Left renal cortex interstitium (tissue), 4 donors: ENCODE measurements at regions not wholly inside any gene's neighbourhood (a gene's known extent, or its start where the extent isn't known, plus 50 kb on each side); places are given as distances from the start of the nearest gene placed in this dataset.
"Not testable (repeated sequence)": the region's sequence is repeated elsewhere in the genome, so short reads cannot be mapped to it uniquely, and the experiment has no call there.

Experiments used
- DNase-seq, 4 donors: peaks; one replicate each; pipeline ENCODE4 v3.0.0-alpha.2; 2013; ENCODE audit warnings: low read depth in 4 of 4, low spot score in 2 of 4, missing footprints in 1 of 4

- DNase-seq = no peak
Observed at GRCh38 chr21:19031953-19032352, 628.4 kb upstream of the TMPRSS15 start.

GRCh38 chr21:19034041-19034440 is 630.5 kb upstream of the TMPRSS15 start:
- DNase-seq = no peak

GRCh38 chr21:19034560-19034959 is 631.0 kb upstream of the TMPRSS15 start:
- DNase-seq = no peak

- DNase-seq = no peak
Observed at GRCh38 chr21:19045876-19046275, 642.3 kb upstream of the TMPRSS15 start.

- DNase-seq = no peak
Observed at GRCh38 chr21:19048098-19048672, 644.6 kb upstream of the TMPRSS15 start.

- DNase-seq = no peak
Observed at GRCh38 chr21:19049567-19049966, 646.0 kb upstream of the TMPRSS15 start.

- no peak for DNase-seq
Observed at GRCh38 chr21:19065164-19065563, 661.6 kb upstream of the TMPRSS15 start.

- no peak for DNase-seq
Observed at GRCh38 chr21:19076031-19076430, 672.4 kb upstream of the TMPRSS15 start.

GRCh38 chr21:19109694-19110093 is 706.1 kb upstream of the TMPRSS15 start:
- DNase-seq = no peak

GRCh38 chr21:19119259-19119658 is 715.7 kb upstream of the TMPRSS15 start:
- DNase-seq = not testable (repeated sequence)

GRCh38 chr21:19120591-19120990 is 717.0 kb upstream of the TMPRSS15 start:
- DNase-seq = no peak

GRCh38 chr21:19122356-19122755 is 718.8 kb upstream of the TMPRSS15 start:
- no peak for DNase-seq

GRCh38 chr21:19123053-19123452 is 719.5 kb upstream of the TMPRSS15 start:
- no peak for DNase-seq

GRCh38 chr21:19123525-19123924 is 719.9 kb upstream of the TMPRSS15 start:
- DNase-seq = no peak

- DNase-seq = no peak
Observed at GRCh38 chr21:19124691-19125090, 721.1 kb upstream of the TMPRSS15 start.

GRCh38 chr21:19130379-19131028 is 726.9 kb upstream of the TMPRSS15 start:
- no peak for DNase-seq

GRCh38 chr21:19141511-19141910 is 737.9 kb upstream of the TMPRSS15 start:
- DNase-seq = no peak

- DNase-seq = no peak
Observed at GRCh38 chr21:19145682-19146293, 742.2 kb upstream of the TMPRSS15 start.

- no peak for DNase-seq
Observed at GRCh38 chr21:19148056-19148455, 744.5 kb upstream of the TMPRSS15 start.

GRCh38 chr21:19171585-19171984 is 768.0 kb upstream of the TMPRSS15 start:
- no peak for DNase-seq

GRCh38 chr21:19181604-19182140 is 778.1 kb upstream of the TMPRSS15 start:
- DNase-seq = no peak

GRCh38 chr21:19197950-19198349 is 794.4 kb upstream of the TMPRSS15 start:
- no peak for DNase-seq
